Prostate gland (tissue), 2 donors: ENCODE measurements at regions not wholly inside any gene's neighbourhood (a gene's known extent, or its start where the extent isn't known, plus 50 kb on each side); places are given as distances from the start of the nearest gene placed in this dataset.

Experiments
- DNase-seq: peaks from one replicate; pipeline ENCODE4 v3.0.0-alpha.2; 2019; ENCODE audit warnings: low spot score
- H3K27ac ChIP-seq, 2 donors: fragments of 200-600 bp; sonication (generic); 2 replicates each; pipeline ENCODE4 v1.5.1; 2017 to 2019
- H3K27me3 ChIP-seq: fragments of 200-600 bp; sonication (generic); replicated peaks from 2 replicates; pipeline ENCODE4 v1.5.1; 2019; ENCODE audit not compliant: insufficient read depth
- H3K36me3 ChIP-seq, 2 donors: fragments of 200-600 bp; sonication (generic); 1 replicate in 1 of 2; 2 replicates in 1 of 2; pipeline versions ENCODE4 v1.5.1 to v1.8.1; 2017 to 2019
- H3K4me1 ChIP-seq: fragments of 200-600 bp; sonication (generic); replicated peaks from 2 replicates; pipeline ENCODE4 v1.5.1; 2019
- H3K4me3 ChIP-seq, 2 donors: fragments of 200-600 bp; sonication (generic); 2 replicates each; pipeline ENCODE4 v1.5.1; 2017 to 2019
- H3K9me3 ChIP-seq: fragments of 200-600 bp; sonication (generic); 2 replicates; pipeline ENCODE4 v1.5.1; 2017
- POLR2A ChIP-seq: fragments of 450-650 bp; IDR thresholded peaks from one replicate; pipeline ENCODE4 v1.6.1; 2016; ENCODE audit warnings: antibody characterized with exemption, mild to moderate bottlenecking
- POLR2AphosphoS5 ChIP-seq: sonication (generic); formaldehyde crosslinking; IDR thresholded peaks from one replicate; pipeline ENCODE4 v1.6.1; 2017; ENCODE audit warnings: antibody characterized with exemption
- WGBS: methylation state at CpG from one replicate; pipeline ENCODE4 v1.1.5; 2018; 5-methylcytosine and 5-hydroxymethylcytosine counted together
- intact Hi-C: fragments of 100-400 bp; cut with DNase I; formaldehyde crosslinking; loops from one replicate; pipeline ENCODE4 v1.14.2; 2022
- TF ChIP-seq, protein P1 (sequence below), 4 experiments: fragments of 200-600 bp in 2 of 4; fragments of 450-650 bp in 2 of 4; sonication (generic) in 2 of 4; IDR thresholded peaks; 1 replicate in 3 of 4; 2 replicates in 1 of 4; pipeline ENCODE4 v1.5.1; 2016 to 2019; ENCODE audit warnings: antibody characterized with exemption in 4 of 4, mild to moderate bottlenecking in 2 of 4, moderate library complexity in 2 of 4

DNA sequence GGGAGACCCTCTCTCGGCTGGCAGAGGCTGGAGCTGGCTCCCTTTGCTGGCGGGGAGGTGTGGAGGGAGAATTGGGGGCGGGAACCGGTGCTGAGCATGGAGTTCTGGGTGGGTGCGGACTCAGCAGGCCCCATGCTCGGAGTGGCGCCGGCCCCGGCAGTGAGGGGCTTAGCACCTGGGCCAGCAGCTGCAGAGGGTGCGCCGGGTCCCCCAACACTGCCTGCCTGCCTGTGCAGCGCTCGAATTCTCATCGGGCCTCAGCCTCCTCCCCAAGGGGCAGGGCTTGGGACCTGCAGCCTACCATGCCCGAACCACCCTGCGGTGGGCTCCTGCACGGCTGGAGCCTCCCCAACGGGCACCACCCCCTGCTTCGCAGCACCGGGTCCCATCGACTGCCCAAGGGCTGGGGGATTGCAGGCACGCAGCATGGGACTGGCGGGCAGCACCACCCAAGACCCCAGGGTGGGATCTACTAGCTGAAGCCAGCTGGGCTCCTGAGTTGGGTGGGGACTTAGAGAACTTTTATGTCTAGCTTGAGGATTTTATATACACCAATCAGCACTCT lies 129.8 kb downstream of the LRRC30 start:
- WGBS: 90% methylated on average over 23 of the region's 23 CpGs
- Histone ChIP-seq H3K27me3 (no peaks in the 10 kb centered on the region), H3K4me1 (no peaks in the 10 kb centered on the region), H3K36me3 (no peaks in the 10 kb centered on the region), H3K27ac (no peak overlapping the region), H3K4me3 (no peak overlapping the region), H3K9me3 (no peaks in the 10 kb centered on the region)
- intact Hi-C loops: loop anchor here (10.0 kb wide), 1 partner anchor 76 kb away; no protein-coding TSS in a partner anchor
- DNase-seq: no peak
- no peak for TF ChIP-seq POLR2AphosphoS5
- TF ChIP-seq, protein P1, sequence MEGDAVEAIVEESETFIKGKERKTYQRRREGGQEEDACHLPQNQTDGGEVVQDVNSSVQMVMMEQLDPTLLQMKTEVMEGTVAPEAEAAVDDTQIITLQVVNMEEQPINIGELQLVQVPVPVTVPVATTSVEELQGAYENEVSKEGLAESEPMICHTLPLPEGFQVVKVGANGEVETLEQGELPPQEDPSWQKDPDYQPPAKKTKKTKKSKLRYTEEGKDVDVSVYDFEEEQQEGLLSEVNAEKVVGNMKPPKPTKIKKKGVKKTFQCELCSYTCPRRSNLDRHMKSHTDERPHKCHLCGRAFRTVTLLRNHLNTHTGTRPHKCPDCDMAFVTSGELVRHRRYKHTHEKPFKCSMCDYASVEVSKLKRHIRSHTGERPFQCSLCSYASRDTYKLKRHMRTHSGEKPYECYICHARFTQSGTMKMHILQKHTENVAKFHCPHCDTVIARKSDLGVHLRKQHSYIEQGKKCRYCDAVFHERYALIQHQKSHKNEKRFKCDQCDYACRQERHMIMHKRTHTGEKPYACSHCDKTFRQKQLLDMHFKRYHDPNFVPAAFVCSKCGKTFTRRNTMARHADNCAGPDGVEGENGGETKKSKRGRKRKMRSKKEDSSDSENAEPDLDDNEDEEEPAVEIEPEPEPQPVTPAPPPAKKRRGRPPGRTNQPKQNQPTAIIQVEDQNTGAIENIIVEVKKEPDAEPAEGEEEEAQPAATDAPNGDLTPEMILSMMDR (IDR thresholded peaks at IDR 0.05): no peak
- no peak for TF ChIP-seq POLR2A

DNA sequence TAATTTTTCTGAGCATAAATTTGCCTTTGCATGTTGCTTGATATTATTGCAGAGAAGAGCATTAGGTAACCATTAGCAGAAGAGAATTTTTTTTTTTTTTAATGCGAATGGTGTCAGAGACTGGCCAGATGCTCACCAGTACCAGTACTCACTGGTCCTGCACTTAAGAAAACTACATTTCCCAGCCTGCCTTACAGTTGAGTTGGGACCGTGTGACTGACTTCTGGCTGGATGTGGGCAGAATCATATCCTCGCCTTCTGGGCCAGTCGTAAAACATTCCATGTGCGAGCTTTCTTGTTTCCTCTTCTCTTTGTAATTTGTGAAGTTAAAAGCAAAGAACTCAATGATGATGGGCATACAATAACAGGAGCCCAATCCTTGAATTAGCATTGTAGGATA lies 132.4 kb downstream of the LRRC30 start:
- Histone ChIP-seq H3K4me1 (no peaks in the 10 kb centered on the region), H3K4me3 (no peak overlapping the region), H3K9me3 (no peaks in the 10 kb centered on the region), H3K27ac (no peak overlapping the region), H3K36me3 (no peaks in the 10 kb centered on the region), H3K27me3 (no peaks in the 10 kb centered on the region)
- WGBS: 63% methylated on average over 5 of the region's 5 CpGs
- no peak for DNase-seq
- intact Hi-C loops: loop anchor here (10.0 kb wide), 1 partner anchor 79 kb away; no protein-coding TSS in a partner anchor
- TF ChIP-seq, protein P1 (IDR thresholded peaks at IDR 0.05): no peak
- TF ChIP-seq POLR2AphosphoS5 (no peak), POLR2A (no peak)

DNA sequence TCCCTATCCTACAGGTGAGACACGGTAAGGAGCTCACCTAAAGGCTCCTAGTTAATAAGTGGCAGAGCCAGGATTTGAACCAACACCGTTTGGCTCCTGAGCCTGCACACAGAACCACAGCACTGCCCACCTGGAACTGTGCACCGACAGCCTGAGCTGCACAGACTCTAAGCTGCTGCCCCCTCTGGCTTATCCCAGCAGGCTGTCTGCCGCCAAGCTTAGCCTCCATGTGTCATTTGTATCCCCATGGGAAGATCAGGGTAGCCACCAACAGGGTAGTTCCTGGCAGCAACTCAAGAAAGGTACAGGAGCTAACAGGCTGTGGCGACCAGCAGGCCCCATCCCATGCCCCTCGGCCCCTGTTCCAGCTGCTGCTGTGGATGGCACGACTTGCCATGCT lies 135.7 kb downstream of the LRRC30 start:
- peaks cover 5% of the 10 kb centered on the region for H3K4me1 ChIP-seq
- no peaks in the 10 kb centered on the region for H3K9me3 ChIP-seq
- H3K36me3 ChIP-seq: no peaks in the 10 kb centered on the region
- WGBS: 86% methylated on average over 7 of the region's 7 CpGs
- no peak overlapping the region for H3K4me3 ChIP-seq
- no peak overlapping the region for H3K27ac ChIP-seq
- no peak for DNase-seq
- H3K27me3 ChIP-seq: no peaks in the 10 kb centered on the region
- no peak for TF ChIP-seq POLR2AphosphoS5
- TF ChIP-seq, protein P1 (IDR thresholded peaks at IDR 0.05): no peak
- no peak for TF ChIP-seq POLR2A
- intact Hi-C loops: loop anchor here (10.0 kb wide), 1 partner anchor 82 kb away; no protein-coding TSS in a partner anchor

DNA sequence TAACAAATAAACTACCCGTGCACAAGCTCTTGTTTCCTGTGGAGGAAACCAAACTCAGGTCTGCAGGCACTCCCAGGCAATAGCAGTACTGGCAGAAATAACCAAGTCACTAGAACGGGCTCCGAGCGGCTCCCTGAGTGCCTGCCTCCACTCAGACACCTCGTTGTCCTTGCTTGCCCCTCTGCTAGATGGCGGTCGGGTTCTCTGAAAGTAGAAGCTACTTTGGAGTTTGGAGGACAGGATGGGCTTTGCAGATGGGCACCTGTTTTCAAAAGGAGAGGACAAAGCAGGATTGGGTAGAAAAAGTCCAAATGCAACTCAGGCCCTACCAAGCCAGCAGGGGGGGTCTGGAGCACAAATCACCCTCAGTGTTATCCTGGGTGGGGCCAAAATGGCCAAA lies 136.4 kb downstream of the LRRC30 start:
- 86% methylated on average over 7 of the region's 7 CpGs for WGBS
- Histone ChIP-seq H3K9me3 (no peaks in the 10 kb centered on the region), H3K27me3 (no peaks in the 10 kb centered on the region), H3K36me3 (no peaks in the 10 kb centered on the region), H3K4me3 (no peak overlapping the region), H3K4me1 (peaks cover 5% of the 10 kb centered on the region), H3K27ac (no peak overlapping the region)
- DNase-seq: no peak
- intact Hi-C loops: loop anchor here (10.0 kb wide), 1 partner anchor 83 kb away; no protein-coding TSS in a partner anchor
- no peak for TF ChIP-seq POLR2AphosphoS5
- TF ChIP-seq, protein P1 (IDR thresholded peaks at IDR 0.05): no peak
- no peak for TF ChIP-seq POLR2A

DNA sequence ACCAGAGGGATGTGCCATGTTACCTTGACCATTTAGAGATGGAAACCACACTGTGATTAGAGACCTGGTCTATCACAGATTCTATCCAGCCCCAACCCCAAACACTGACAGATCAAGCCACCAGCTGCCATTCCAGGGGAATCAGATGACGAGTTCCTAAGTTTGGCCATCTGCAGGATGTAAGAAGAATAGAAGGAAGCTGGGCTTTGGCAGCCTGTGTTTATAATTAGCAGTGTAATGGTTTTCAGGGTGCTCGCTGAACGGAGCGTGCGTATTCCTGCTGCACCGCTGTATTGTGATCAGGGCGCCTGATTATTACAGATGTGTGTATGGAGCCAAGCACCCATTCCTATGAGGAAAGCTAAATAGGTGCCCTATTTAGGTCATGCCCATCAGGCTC lies 138.1 kb downstream of the LRRC30 start:
- DNase-seq: no peak
- TF ChIP-seq, protein P1 (IDR thresholded peaks at IDR 0.05): no peak
- TF ChIP-seq POLR2A (no peak), POLR2AphosphoS5 (no peak)
- Histone ChIP-seq H3K9me3 (no peaks in the 10 kb centered on the region), H3K36me3 (no peaks in the 10 kb centered on the region), H3K27ac (no peak overlapping the region), H3K4me1 (peaks cover 5% of the 10 kb centered on the region), H3K4me3 (no peak overlapping the region), H3K27me3 (no peaks in the 10 kb centered on the region)
- intact Hi-C loops: loop anchor here (10.0 kb wide), 1 partner anchor 84 kb away; no protein-coding TSS in a partner anchor
- 86% methylated on average over 7 of the region's 7 CpGs for WGBS
